Endothelial cell of umbilical vein (primary cell): ENCODE measurements at regions not wholly inside any gene's neighbourhood (a gene's known extent, or its start where the extent isn't known, plus 50 kb on each side); places are given as distances from the start of the nearest gene placed in this dataset.

Source experiments
- BruUV-seq: library from RNA; stranded (reverse); fragments of 400-500 nt; replicated peaks from 2 replicates; lab custom pipeline; 2021; lab: Mats Ljungman, UMichigan
- CTCF ChIA-PET: fragments of 300-600, 350-600 bp; sonication (Branson Sonifier 250); formaldehyde crosslinking; loops from one replicate; lab custom pipeline; 2021; ENCODE audit warnings: antibody characterized with exemption, inconsistent platforms; lab: Charles Lee
- POLR2A ChIA-PET: fragments of 300-600, 350-600 bp; sonication (Branson Sonifier 250); formaldehyde crosslinking; loops from one replicate; lab custom pipeline; 2021; ENCODE audit warnings: antibody characterized with exemption, inconsistent platforms; lab: Charles Lee
- DNase-seq: peaks from one replicate; pipeline ENCODE4 v3.0.0-alpha.2; 2011; ENCODE audit warnings: low read depth, low spot score
- FAIRE-seq: peaks from 2 replicates; lab custom pipeline; 2011; peaks lifted over from hg19 to GRCh38; lab: Jason Lieb, UNC
- H2AFZ ChIP-seq: 2 replicates; pipeline ENCODE4 v1.6.0; 2012; ENCODE audit warnings: low read depth, low read length, control low read depth, inconsistent platforms
- H3K27ac ChIP-seq: 2 replicates; pipeline ENCODE4 v1.5.1; 2011; ENCODE audit warnings: low read depth, mild to moderate bottlenecking, control low read depth, low read length, moderate library complexity; ENCODE audit not compliant: insufficient read depth
- H3K27me3 ChIP-seq, 2 experiments: 2 replicates each; pipeline versions ENCODE4 v1.6.0 to v1.6.1; 2011; ENCODE audit warnings: low read length in 2 of 2, mixed read lengths in 1 of 2; ENCODE audit not compliant: control insufficient read depth in 2 of 2, insufficient read depth in 2 of 2
- H3K36me3 ChIP-seq, 2 experiments: 2 replicates in 1 of 2; 3 replicates in 1 of 2; pipeline ENCODE4 v1.5.1; 2011; ENCODE audit warnings: low read length in 2 of 2, mild to moderate bottlenecking in 1 of 2, moderate library complexity in 1 of 2; ENCODE audit not compliant: control insufficient read depth in 2 of 2, insufficient read depth in 2 of 2; ENCODE audit errors: extremely low read depth in 1 of 2
- H3K4me1 ChIP-seq: 3 replicates; pipeline ENCODE4 v1.5.1; 2011; ENCODE audit warnings: mild to moderate bottlenecking, low read length; ENCODE audit not compliant: control insufficient read depth, insufficient read depth; ENCODE audit errors: extremely low read depth
- H3K4me2 ChIP-seq: 2 replicates; pipeline ENCODE4 v1.6.1; 2011; ENCODE audit warnings: low read length, control low read depth, mixed read lengths; ENCODE audit not compliant: insufficient read depth
- H3K4me3 ChIP-seq, 3 experiments: fragments of 200-600 bp in 1 of 3; sonication (generic), shearing (Covaris generic) in 1 of 3; replicated peaks in 1 of 3; 2 replicates each; pipeline ENCODE4 v1.5.1; 2011 to 2016; ENCODE audit warnings: control low read depth in 3 of 3, low read length in 3 of 3, mild to moderate bottlenecking in 2 of 3, inconsistent platforms in 1 of 3, low read depth in 1 of 3, moderate library complexity in 1 of 3; ENCODE audit not compliant: insufficient read depth in 1 of 3
- H3K79me2 ChIP-seq: 2 replicates; pipeline ENCODE4 v1.6.0; 2012; ENCODE audit warnings: low read length, inconsistent platforms; ENCODE audit not compliant: control insufficient read depth, insufficient read depth
- H3K9ac ChIP-seq: replicated peaks from 2 replicates; pipeline ENCODE3; 2011; ENCODE audit warnings: low read length, control low read depth; ENCODE audit not compliant: insufficient read depth; ENCODE audit errors: extremely low read depth
- H3K9me1 ChIP-seq: replicated peaks from 3 replicates; pipeline ENCODE4 v1.6.0; 2011; ENCODE audit warnings: mild to moderate bottlenecking, low read length; ENCODE audit not compliant: control insufficient read depth, insufficient read depth; ENCODE audit errors: extremely low read depth
- H3K9me3 ChIP-seq: replicated peaks from 2 replicates; pipeline ENCODE4 v1.5.1; 2012; ENCODE audit warnings: low read length, inconsistent platforms; ENCODE audit not compliant: control insufficient read depth, insufficient read depth
- H4K20me1 ChIP-seq: replicated peaks from 2 replicates; pipeline ENCODE3; 2011; ENCODE audit warnings: mild to moderate bottlenecking, low read length; ENCODE audit not compliant: control insufficient read depth, insufficient read depth; ENCODE audit errors: extremely low read depth
- CTCF ChIP-seq, 2 donors: IDR thresholded peaks; 1 replicate in 1 of 2; 2 replicates in 1 of 2; pipeline ENCODE4 v1.5.1; 2011; ENCODE audit warnings: low read length in 2 of 2, mild to moderate bottlenecking in 2 of 2, moderate library complexity in 2 of 2, control low read depth in 1 of 2, inconsistent platforms in 1 of 2, low read depth in 1 of 2; ENCODE audit not compliant: insufficient read depth in 1 of 2; ENCODE audit errors: extremely low read depth in 1 of 2
- EZH2 ChIP-seq: IDR thresholded peaks from 2 replicates; pipeline ENCODE4 v1.6.1; 2012; ENCODE audit warnings: borderline replicate concordance, low read depth, mild to moderate bottlenecking, moderate library complexity, low read length, inconsistent platforms; ENCODE audit not compliant: severe bottlenecking
- FOS ChIP-seq: IDR thresholded peaks from 2 replicates; pipeline ENCODE4 v1.6.1; 2011; ENCODE audit warnings: mild to moderate bottlenecking, low read length, moderate library complexity, borderline replicate concordance; ENCODE audit not compliant: insufficient read depth
- JUN ChIP-seq: IDR thresholded peaks from 2 replicates; pipeline ENCODE4 v1.6.1; 2011; ENCODE audit warnings: borderline replicate concordance, low read depth; ENCODE audit not compliant: insufficient read length, insufficient read depth
- MAX ChIP-seq: IDR thresholded peaks from 2 replicates; pipeline ENCODE4 v1.6.1; 2011; ENCODE audit not compliant: insufficient read depth, insufficient read length
- MYC ChIP-seq: IDR thresholded peaks from one replicate; pipeline ENCODE4 v1.6.1; 2011; ENCODE audit warnings: mild to moderate bottlenecking, low read depth, low read length
- POLR2AphosphoS5 ChIP-seq: IDR thresholded peaks from 2 replicates; pipeline ENCODE4 v1.6.1; 2012; ENCODE audit warnings: low read depth, mild to moderate bottlenecking, control low read depth, low read length, moderate library complexity; ENCODE audit not compliant: insufficient read depth
- dilution Hi-C: fragments of 300-500 bp; cut with MboI; formaldehyde crosslinking; loops from one replicate; pipeline ENCODE4 v1.15.0; 2019; ENCODE audit warnings: low sequenced_read_pairs; ENCODE audit not compliant: extremely low pct_ligation_motif_present
- intact Hi-C: fragments of 100-400 bp; cut with micrococcal nuclease; formaldehyde crosslinking; loops from one replicate; pipeline ENCODE4 v1.10.0; 2022

- no peak for FAIRE-seq
- no peak for TF ChIP-seq JUN
- no peak for TF ChIP-seq FOS
- no peak for TF ChIP-seq CTCF (IDR thresholded peaks at IDR 0.05; ENCODE audit: extremely low read depth in 1 of 2, insufficient read depth in 1 of 2, low read depth in 1 of 2, low read length in 2 of 2)
- TF ChIP-seq MYC: no peak
- no peak for TF ChIP-seq EZH2
- no peak for TF ChIP-seq POLR2AphosphoS5
- no peak for TF ChIP-seq MAX
- no peaks in the 10 kb centered on the region for H3K36me3 ChIP-seq
Observed at GRCh38 chr17:73773702-73774101, 129.5 kb upstream of the SDK2 start.

More at GRCh38 chr17:73773702-73774101, 129.5 kb upstream of the SDK2 start:
- H3K27me3 ChIP-seq: no peaks in the 10 kb centered on the region
- CTCF ChIA-PET: no interaction called here
- no peak for DNase-seq
- no peaks in the 10 kb centered on the region for H4K20me1 ChIP-seq
- no peaks in the 10 kb centered on the region for H3K9me1 ChIP-seq
- H3K4me1 ChIP-seq: no peaks in the 10 kb centered on the region
- no peak overlapping the region for H3K27ac ChIP-seq
- BruUV-seq: no TSS peak
- H3K79me2 ChIP-seq: no peaks in the 10 kb centered on the region
- H3K4me2 ChIP-seq: no peak overlapping the region
- intact Hi-C loops (no loop called here), dilution Hi-C loops (no loop called here)
- H3K9ac ChIP-seq: no peak overlapping the region
- POLR2A ChIA-PET: no interaction called here
- no peaks in the 10 kb centered on the region for H3K9me3 ChIP-seq
- no peak overlapping the region for H3K4me3 ChIP-seq
- no peak overlapping the region for H2AFZ ChIP-seq
